ENCODE measurements at regions not wholly inside any gene's neighbourhood (a gene's known extent, or its start where the extent isn't known, plus 50 kb on each side); places are given as distances from the start of the nearest gene placed in this dataset.
"Not testable (repeated sequence)": the region's sequence is repeated elsewhere in the genome, so short reads cannot be mapped to it uniquely, and the experiment has no call there.

GRCh38 chr13:50396001-50396400, 380.8 kb downstream of the KCNRG start:
- no peak for DNase-seq

GRCh38 chr13:50396618-50397017, 381.4 kb downstream of the KCNRG start:
- not testable (repeated sequence) for DNase-seq

GRCh38 chr13:50400035-50400726, 384.9 kb downstream of the KCNRG start:
- no peak for DNase-seq

GRCh38 chr13:50401049-50401505, 385.8 kb downstream of the KCNRG start:
- no peak for DNase-seq

GRCh38 chr13:50401721-50402465, 386.6 kb downstream of the KCNRG start:
- no peak for DNase-seq

GRCh38 chr13:50403311-50403710, 388.1 kb downstream of the KCNRG start:
- peak; percentile 60 for DNase-seq

GRCh38 chr13:50404116-50404515, 388.9 kb downstream of the KCNRG start:
- no peak for DNase-seq

GRCh38 chr13:50404769-50405168, 389.5 kb downstream of the KCNRG start:
- no peak for DNase-seq

- DNase-seq = no peak
Observed at GRCh38 chr13:50406831-50407230, 391.6 kb downstream of the KCNRG start.

GRCh38 chr13:50408068-50408467, 392.8 kb downstream of the KCNRG start:
- DNase-seq = no peak

GRCh38 chr13:50409220-50409619, 394.0 kb downstream of the KCNRG start:
- DNase-seq = no peak

GRCh38 chr13:50410921-50411746, 395.9 kb downstream of the KCNRG start:
- no peak for DNase-seq

GRCh38 chr13:50412046-50412617, 396.9 kb downstream of the KCNRG start:
- DNase-seq = no peak

- DNase-seq = no peak
Observed at GRCh38 chr13:50414640-50415039, 399.4 kb downstream of the KCNRG start.

GRCh38 chr13:50415428-50415827, 400.2 kb downstream of the KCNRG start:
- no peak for DNase-seq

GRCh38 chr13:50417597-50417996, 402.4 kb downstream of the KCNRG start:
- DNase-seq = no peak

- DNase-seq = no peak
Observed at GRCh38 chr13:50419331-50419865, 404.2 kb downstream of the KCNRG start.

GRCh38 chr13:50419896-50420295, 404.7 kb downstream of the KCNRG start:
- no peak for DNase-seq

GRCh38 chr13:50420718-50421472, 405.7 kb downstream of the KCNRG start:
- no peak for DNase-seq

GRCh38 chr13:50421473-50422130, 406.4 kb downstream of the KCNRG start:
- no peak for DNase-seq
